HG03066 (cell line): ENCODE measurements at regions not wholly inside any gene's neighbourhood (a gene's known extent, or its start where the extent isn't known, plus 50 kb on each side); places are given as distances from the start of the nearest gene placed in this dataset.

ENCODE experiments used
- ATAC-seq: cut with Tn5 transposase; IDR thresholded peaks from one replicate; pipeline ENCODE4 v1.9.1; 2021; ENCODE audit warnings: low read depth; ENCODE audit not compliant: unreplicated experiment

DNA sequence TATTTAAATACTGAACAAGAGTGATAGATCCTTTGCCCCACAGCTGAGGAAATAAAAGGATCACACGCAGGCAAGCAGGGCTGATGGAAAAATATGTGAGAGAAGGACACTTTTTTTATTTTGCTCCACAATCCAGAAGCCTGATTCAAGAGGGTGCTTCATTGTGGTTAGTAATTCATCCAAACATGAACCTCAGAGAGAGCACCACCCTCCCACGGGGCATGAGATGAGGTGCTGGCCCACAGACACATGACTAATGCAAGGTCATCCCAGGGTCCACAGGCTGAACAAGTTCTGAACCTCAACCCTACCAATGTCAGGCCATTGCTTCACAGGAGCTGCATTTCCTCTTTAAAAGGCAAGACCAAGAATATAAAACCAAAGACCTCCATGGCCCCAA is 239.6 kb downstream of the MREG start:
- no peak for ATAC-seq

DNA sequence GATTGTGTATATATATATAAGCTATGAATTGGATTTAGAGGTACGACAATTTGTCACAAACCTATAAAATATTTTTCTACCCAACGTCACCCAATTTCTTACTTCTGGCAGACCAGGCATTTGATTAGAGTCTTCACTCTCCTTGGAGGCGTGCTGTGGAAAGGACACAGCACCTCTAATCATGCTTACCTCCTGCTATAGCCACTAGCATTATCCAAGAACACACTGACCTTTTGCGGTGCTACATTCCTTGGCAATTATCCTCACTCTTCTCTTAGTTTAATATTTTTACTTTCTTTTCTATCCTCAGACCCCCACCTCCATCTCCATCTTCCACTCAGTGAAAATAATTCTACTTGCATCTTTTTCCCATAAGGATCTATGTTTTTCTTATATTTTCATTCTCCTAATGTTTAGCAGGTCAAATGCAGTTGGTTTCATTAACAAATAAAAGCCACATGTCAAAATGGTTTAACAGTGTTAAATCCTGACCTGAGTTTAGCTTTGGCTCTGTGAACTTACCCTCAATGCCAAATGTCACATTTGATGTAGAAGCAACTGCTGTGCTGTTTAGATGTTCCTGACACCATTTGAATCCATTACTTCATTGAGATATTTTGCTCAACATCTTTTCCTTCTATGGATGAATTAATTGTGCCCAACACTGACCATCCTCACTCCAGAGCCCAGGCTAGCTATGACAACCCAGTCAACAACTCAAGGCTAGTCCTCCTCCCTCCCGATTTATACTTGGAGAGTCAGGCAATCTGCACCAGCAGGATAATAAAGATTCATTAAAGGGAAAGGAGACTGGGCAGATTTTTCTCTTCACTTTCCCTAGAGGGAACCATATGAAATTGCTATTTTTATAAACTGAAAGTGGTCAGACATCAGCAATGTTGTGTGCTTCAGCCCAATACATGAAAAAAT is 240.5 kb downstream of the MREG start:
- no peak for ATAC-seq

DNA sequence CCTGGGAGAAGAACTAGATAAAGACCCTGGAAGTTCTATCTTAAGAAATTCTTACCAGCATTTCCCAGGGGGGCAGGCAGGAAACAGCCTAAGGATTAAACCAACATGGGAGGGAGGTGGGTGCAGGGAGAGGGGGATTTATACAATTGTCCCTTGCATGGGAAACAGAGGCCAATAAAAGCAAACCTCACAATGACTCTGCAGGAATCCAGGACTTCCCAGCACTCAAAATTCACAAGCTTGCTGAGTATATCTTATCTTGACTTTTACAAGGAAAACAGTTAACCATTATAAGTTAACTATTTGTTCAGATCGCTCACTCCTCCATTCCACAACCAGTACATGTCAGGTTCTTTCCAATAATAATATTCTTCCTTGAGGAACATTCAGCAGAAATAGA is 241.3 kb downstream of the MREG start:
- ATAC-seq = no peak

DNA sequence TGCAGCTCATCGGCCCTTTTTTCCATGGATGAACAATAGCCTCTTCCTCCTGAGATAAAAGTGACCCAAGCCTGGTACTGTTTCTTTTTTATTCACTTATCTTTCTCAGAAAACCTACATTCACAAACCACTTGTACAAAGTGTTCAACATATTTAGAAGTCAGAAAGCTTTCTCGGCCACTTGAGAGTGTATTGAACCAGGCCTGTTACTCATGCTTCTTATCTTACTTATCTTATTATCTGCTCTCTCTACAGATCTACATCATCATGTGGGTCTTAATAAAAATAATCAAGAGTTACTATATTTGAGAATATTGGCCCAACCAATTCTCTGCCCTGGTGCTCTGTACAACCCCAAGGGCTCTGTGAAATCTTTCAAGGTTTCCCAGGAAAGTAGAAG is 242.1 kb downstream of the MREG start:
- ATAC-seq = no peak

DNA sequence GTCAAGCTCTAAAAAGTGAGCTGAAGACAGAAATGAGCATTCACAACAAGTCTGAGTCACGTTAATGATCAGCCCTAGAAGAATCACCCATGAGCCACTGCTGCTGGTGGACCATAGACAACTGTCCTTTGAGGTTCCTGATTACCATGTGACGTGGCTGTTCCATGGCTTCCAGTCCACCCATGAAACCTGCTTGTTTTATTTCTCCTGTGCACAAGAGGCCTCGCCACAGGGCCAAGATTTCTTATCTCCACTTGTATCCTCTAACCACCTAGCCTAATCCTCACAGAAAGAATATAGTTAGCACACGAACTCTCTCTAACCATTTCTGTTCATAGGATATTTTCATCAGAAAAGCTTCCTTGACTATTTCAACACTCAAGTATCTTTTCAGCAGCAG is 242.7 kb downstream of the MREG start:
- no peak for ATAC-seq

DNA sequence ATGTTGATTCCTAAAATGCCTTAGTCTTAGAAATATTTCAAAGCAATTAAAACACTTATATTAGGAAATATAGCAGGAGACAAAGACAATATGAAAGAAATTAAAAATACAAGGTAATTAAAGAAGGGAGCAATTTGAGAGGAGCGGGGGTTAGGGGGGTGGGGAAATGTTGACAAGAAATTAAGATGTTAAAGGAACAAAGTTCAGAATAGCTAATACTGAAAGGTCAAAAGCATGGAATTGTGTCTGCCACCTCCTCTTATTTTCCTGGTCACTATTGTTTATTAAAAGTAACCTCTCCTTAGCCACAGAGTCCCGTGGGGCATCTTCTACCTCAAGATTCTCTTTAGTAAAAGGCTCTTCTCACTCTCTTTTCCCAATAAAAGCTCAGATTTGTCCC is 244.1 kb downstream of the MREG start:
- no peak for ATAC-seq

DNA sequence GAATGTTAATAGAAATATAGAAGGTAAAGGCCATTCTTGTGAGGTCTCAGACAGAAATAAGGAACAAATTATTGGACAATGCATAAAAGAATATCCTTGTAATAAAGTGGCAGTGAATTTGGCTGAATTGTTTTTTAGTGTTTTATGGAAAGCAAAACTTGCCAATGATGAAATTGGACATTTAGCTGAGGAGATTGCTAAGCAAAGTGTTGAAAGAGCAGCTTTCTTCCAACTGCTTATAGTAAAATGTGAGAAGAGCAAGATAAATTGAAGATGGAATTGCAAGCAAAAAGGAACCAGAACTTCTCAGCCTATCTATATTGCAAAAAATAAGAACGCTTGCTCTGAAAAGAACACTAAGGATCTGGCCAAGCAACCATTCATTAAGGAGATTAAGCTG is 245.7 kb downstream of the MREG start:
- no peak for ATAC-seq

DNA sequence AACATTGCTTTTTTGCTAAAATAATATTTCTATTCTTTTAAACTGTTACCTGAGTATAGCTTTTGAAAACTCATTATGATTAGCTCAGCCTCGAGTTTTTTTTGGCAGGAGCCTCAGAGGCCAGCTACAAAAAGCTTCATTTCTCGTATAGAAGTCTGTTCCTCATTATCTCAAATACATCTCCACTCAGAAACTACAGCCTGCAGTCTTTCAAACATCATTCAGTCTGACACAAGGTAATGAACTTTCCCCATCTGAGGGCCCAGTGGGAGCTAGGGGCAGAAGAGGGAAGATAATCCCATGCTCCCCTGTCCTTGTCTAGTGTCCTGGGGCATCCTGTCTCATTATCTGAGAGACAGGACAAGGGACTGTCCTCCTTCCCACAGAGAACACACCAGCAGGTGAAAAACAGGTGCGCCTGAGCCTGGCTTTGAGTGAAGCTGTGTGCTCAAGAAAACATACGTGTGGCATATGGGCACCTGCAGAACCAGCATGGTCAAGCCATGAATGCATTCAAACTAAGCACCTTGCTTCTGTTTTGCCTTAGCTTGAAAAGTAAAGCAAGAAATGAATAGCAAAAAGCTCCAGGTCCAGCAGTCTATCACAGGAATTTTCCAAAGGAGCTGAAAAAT is 247.5 kb downstream of the MREG start:
- no peak for ATAC-seq

DNA sequence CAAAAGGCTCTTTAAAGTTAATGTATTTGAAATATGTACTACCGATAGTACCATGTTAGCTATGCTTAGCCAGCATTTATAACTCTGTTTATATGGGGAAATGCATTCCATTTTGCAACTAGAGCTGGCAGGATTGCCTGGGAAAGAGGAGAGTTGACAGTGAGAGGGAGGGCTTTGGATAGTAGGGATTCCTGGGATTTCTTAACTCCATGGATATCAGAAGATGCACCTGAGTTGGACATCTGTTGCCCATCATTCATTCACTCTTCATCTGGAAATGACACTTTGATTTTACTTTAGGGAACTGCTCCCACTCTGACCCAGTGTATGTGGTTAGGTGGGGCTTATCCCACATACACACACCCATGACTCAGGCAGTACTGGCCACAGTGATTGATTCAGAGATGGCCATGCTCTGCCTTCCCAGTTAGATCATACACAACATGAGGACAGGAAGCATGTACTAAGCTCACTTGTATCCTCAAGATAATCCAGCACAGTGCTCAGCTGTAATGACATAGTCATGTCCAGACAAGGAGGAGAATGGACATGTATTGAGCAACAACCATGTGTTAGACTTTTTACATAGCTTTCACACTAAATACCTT is 248.8 kb downstream of the MREG start:
- no peak for ATAC-seq

DNA sequence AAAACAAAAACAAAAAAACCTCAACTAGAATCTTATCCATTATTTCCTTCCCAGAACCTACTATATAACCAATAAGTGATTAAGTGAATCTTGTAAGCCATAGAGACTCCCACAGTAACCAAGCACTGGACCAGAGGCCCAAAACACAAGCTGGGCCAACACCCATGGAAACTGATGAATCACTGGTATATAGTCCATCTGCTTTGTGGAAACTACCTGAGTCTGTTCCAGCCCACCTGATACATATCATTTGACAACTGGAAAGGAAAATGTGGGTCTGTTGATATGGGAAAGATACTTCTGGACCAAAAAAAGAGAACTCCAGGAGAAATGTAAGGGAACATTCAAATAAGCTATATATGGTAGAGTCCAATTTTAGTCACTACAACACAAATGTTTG is 252.8 kb downstream of the MREG start:
- no peak for ATAC-seq

DNA sequence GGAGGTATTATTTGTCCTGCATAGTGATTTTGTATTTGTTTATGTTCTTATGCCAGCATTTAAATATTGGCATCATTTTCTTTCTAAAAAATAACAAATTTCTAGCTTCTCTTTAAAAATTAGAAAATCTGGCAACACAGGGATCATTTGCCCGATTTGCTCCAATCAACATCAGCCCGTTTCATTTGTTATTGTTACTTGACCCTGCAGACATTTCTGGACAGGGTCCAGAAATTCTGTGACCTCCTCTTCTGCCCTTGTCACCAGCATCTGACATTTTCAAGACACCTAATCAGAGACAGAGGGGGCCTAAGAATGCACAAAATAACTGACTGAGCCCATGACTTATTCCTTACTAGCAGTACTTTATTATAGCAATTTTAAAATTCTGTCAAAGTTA is 253.3 kb downstream of the MREG start:
- no peak for ATAC-seq

DNA sequence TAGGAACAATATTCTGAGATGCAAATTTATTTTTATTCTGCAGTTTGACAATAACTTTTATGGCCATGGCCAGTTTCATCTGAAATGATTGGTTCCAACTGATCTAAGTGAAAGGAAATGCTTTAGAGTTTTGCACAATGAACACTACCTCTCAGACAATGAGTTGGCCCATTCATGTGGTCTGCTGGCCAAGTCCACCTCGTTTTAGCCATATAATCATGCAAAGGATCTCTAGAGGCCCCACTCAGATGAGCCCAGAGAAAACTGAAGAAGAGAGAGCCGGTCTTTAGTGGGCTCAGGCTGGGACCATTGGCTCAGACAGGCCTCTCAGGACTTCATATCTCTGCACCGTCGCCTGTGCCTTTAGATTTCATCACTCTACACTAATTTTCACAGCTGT is 254.7 kb downstream of the MREG start:
- no peak for ATAC-seq

DNA sequence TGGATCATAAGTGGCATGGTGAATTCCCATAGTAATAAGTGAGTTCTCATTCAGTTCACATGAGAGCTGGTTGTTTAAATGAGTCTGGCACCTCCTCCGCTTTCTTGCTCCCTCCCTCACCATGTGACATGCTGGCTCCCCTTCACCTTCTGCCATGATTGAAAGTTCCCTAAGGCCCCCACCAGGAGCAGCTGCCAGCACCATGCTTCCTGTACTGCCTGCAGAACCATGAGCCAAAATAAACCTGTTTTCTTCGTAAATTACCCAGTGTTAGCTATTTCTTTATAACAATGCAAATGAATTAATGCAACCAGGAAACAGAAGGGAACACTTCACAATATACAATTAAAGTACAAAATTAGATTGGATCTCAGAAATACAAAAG is 257.0 kb downstream of the MREG start:
- no peak for ATAC-seq

DNA sequence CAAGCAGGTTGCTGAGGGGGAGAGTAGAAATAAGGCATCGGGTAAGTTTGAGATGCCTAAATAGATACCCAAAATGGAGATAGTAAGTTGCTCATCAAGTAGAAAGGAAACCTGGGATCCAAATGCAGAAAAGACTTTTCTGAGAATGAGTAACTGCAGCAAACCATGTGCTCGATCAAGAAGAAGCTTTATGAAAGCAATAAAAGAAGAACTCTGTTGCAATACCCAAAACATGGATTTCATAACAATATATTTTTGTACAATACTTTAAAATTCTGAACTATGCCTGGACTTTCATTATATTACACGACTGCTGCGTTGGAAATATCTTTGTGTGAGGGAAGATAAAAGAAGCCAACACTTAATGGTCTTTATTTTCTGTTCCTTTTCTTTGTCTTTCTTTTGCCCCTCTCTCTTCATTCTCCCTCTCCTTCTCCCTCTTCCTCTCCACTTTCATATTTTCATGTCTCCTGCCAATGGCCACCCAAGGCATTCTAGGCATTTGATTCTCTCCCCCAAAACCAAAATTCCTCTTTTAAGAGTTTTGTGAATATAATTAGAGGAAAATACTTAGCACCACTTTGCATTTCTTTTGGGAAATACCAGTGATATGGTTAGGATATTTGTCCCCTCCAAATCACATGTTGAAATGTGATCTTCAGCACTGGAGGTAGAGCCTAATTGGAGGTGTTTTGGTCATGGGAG is 257.6 kb downstream of the MREG start:
- no peak for ATAC-seq

DNA sequence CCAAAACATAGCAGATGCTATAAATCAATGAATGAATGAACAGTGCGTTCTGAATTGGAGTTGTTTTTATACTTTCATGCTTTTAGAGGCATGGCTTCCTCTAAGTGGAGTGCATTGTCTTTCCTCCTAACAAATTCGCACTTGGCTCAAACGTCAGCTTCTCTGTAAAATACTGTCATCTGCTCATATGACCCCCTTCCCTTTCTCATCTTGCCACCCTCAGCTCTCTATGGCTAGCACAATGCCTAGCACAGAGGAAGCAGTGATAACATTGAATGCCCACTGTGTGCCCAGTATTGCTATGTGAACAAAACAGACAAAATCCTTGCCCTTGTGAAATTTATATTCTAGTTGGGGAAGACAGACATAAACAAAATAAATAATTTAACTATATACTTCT is 258.8 kb downstream of the MREG start:
- no peak for ATAC-seq

DNA sequence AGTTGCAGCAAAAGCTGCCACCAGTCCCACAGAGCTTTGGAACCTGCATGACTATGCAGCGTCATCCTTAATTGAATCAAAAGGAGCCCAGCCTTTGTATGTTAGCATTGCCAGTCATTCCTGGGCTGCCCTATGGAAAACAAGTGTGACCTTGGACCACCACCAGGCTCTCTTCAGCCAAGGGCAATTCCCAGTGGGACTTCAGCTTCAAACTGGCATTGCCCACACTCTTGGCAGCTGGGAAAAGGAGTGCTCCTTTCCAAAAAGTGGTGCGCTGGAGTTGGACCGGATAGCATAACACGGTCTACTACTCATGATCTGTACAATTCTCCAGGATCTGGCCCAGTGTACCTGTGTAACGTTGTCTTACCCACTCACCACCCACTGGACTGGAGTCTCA is 259.5 kb downstream of the MREG start:
- no peak for ATAC-seq

DNA sequence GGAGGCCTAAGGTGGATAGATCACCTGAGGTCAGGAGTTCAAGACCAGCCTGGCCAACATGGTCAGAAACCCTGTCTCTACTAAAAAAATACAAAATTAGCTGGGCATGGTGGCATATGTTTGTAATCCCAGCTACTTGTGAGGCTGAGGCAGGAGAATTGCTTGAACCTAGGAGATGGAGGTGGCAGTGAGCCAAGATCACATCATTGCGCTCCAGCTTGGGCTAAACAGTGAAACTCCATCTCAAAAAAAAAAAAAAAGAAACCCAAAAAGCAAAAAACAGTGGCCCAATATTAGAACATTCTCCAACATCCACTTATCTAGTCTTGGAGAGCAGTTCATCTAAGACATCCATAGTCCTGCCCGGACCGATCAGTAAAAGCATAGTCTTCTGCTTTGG is 260.4 kb downstream of the MREG start:
- no peak for ATAC-seq

DNA sequence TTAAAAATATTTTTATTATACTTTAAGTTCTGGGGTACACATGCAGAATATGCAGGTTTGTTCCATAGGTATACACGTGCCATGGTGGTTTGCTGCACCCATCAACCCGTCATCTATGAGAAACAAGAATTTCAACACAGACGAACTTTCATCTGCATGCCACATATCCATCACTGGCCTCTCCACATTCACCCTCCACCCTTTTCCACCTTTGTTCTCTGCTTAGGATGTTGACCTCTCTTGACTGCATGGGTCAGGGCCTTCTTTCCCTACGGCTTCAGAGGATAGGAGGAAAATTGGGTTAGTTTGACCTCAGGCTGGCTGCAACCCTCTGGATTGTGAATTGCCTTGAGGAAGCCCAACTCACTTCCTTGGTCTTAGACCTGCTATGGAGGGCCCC is 260.9 kb downstream of the MREG start:
- ATAC-seq = no peak

DNA sequence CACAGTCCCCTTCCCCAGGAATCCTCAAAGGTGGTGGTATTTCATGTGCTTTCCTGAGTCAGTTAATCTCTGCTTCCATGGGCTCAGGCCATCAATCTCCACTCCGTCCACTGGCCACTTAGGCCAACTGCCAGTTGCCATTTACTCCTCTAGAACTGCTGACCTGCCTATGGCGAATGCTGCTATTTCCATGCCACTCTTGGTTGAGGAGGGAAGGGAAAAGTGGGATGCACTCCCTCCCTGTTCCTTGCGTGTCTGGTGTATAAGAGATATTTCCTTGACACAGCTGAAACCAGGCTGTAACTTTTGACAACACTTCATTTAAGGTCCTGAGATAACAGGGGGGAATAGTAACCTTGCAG is 261.5 kb downstream of the MREG start:
- no peak for ATAC-seq

DNA sequence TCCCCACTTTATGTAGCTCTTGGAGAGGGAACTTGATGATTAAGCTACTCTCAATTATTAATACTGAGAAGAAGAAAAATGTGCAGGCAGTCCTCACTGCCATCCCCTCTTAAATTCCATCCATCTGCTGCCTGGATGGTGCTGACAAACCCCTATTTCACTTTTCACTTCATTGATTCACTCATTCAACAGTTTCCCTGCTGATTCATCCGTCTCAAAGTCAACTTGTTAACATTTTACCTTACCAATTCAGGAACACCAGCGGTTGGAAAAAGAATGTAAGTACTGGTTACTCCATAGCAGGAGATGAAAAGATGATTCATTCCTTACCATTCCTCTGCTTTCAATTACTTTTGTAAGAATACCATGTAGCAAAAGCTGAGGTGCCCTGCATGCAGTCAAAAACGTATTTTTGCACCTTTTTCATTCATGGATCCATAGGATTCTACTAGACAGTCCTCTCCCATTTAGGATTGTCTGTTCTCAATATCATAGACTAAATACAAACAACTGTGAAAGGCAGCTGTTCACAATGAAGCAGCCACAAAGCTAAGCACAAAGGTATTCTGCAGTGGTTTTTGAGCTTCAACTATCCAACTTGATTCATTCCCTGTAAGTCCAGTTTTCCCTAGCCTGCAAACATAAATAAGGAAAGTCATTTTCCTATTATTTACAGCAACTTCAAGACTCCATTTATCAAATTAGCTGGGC is 262.0 kb downstream of the MREG start:
- no peak for ATAC-seq

DNA sequence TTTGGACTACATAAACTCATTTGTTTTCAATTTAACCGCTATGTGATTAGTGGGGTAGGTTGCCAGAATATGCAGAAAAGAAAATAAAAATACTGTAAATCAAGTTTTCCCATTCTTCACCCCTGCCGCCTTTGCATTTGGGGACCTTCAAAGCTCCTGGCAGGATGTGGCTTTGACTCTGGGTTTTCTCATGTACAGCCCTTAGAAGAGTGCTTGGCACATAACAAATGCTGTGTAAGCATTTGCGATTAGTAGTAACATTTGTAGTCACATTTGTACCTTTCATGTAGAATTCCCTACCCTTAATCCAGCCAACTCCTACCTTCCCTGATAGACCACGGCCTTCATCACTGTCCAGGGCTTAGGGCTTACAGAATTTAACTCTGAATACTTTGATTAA is 262.6 kb downstream of the MREG start:
- ATAC-seq = no peak
